HG02840 (cell line): ENCODE measurements at regions not wholly inside any gene's neighbourhood (a gene's known extent, or its start where the extent isn't known, plus 50 kb on each side); places are given as distances from the start of the nearest gene placed in this dataset.

Experiments used
- ATAC-seq: cut with Tn5 transposase; IDR thresholded peaks from one replicate; pipeline ENCODE4 v1.9.1; 2021; ENCODE audit warnings: mild to moderate bottlenecking, moderate library complexity, moderate number of reproducible peaks; ENCODE audit not compliant: unreplicated experiment, low FRiP score

DNA sequence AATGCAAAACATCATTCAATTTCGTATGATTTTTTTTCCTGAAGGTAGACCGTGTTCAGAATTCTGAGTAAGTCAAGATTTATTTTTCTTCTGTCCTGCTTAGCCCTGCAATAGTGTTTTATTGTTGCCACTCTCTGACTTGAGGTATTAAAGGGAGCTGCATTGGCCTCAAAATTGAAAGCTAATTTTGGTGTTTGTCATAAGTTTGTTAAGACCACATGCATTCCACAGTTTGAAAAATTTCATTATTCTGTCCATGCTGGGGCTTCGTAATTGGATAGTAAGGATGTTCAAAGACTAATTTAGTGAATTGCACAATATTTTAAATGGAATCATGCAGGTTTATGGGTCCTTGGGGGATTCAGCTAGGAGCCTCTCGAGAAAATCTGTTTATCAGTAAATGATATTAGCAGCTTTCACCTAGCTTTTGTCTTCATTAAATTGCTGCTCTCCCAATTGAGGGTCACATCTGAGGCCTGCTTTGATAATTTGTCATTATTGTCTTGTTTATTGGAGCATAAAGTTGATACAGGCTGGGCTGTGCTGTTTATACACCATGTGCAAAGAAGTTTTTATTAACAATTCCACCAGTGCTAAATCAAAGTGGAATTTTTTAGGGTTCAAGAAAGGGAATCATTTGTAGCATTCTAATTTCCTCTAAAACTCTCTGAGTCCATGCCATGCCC lies 339.8 kb upstream of the OBI1 start:
- ATAC-seq = no peak

DNA sequence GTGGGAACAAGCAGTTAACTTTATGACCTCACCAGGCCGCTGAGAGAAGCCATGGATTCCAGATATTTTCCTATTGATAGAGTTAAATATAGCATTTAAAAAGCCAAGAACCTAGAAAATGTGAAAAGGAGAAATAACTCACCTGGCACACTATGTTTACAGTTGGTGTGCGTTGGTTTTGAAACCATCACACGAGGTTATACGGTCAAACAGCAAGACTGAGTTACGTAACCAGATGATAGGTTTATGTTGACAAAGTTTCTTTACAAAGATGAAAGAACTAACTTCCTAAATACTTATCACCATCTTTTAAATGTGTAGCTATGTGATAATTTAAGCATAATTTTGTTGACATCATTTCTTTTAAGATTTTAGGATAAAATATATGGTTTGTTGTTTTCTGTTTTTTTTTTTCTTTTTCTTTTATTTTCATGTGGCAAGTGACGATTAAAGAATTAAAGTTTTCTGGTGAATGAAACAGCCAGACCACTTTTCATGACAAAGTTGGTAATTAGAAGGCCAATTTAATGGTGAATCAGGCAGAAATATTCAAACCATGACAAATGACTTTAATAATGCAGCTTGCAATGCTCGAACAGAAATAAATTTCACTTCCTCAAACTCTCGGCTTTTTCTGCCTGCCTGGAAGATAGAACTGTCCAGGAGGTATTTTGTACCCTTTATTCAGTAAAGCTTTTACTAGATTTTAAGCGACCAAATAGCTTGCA lies 339.1 kb upstream of the OBI1 start:
- no peak for ATAC-seq

DNA sequence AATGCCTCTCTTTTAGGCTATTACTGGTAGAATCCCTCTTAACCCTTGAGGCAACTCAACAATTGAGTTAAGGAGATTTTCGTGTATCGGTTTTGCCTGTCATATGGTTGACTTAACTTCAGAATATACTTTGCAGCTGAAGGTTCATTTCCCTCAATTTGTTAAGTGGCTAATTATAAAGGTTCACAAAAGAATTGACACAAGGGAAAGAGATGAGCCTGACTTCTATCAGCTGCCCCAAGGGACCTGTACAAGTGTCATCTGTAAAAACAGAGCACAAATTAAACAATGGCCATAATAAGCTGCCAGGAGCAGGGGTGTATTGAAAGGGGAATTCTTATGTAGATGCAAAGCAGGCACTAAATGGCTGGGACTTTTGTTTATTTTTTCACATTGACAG lies 334.8 kb upstream of the OBI1 start:
- no peak for ATAC-seq

DNA sequence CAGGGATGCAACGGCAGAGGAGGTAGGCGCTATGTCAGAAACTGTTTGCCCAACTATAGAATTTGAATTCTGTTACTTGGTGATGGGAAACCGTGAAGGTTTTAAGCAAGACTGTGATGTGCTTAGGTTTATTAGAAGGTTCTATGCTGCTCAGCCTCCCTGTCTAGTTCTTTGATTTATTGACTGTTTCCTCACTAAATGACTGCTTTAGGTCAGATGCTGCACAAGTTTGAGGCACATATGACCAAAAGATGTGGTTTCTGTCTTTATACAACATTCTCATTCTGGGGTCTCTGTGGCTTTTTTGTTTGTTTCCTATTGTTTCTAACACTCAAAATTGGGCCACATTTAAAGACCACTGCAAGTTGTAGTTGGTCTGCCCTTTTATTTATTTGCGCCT lies 323.0 kb upstream of the OBI1 start:
- no peak for ATAC-seq

DNA sequence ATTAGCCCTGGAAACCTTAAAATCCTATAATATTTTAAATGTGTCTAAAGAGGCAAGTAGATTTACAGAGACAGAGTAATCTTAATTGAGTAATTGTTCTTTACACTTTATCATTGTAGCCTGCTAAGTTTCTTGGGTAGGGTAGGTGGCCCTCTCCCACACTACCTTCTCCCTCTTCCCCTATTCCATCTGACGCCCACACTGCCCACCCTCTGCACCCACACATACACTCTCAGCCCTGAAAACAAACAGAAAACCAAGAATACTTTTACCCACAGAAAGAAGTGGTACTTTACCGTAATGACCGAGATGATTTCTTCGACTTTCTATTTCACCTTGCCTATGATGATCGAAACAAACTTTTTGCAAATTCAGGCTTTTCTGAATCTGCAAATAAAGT lies 320.4 kb upstream of the OBI1 start:
- no peak for ATAC-seq

DNA sequence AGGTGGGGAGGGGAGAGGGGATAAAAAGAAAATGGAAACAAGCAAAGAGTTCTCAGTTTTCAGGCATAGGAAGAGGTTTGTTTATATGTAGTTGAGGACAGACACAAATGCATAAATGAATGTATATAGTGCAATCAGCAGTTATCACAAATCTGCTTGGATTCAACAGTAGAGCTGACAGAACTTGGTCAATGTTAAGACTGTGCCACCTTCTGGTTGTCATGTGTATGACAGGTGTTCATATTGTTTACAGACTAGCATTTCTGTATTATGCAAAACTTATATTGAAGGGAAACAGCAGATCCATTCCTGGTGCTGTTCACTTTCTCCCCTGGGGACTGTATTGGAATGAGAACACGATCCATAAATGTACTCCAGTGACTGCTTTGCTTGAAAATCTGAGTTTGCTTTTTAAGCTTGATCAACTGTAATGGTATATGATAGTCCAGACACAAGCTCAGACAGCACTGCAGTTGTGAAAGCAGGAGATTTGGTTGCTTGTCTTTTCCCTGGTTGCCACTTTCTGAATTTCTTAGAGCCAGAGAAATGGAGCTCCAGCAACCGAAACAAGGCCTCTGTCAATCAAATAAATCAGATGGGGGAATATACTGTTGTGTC lies 319.5 kb upstream of the OBI1 start:
- peak; percentile 93 for ATAC-seq

DNA sequence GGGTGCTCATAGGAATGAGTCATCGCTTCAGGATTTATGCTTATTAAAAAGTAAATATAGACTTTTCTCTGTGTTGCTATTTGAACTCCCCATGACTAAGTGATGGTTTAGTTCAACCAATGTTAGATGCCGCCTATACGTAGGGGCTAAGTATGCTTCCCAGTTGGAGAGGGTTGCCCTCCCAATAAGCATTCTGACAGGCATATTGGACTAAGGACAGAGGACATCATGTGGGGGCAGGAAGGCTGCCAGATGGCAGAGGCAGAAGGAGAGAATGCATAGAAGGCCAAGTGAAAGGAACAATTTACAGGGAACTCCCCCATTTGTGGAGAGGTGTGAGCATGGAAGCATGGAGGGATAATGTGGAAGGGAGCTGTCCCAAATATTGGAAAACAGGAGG lies 318.4 kb upstream of the OBI1 start:
- ATAC-seq = no peak

DNA sequence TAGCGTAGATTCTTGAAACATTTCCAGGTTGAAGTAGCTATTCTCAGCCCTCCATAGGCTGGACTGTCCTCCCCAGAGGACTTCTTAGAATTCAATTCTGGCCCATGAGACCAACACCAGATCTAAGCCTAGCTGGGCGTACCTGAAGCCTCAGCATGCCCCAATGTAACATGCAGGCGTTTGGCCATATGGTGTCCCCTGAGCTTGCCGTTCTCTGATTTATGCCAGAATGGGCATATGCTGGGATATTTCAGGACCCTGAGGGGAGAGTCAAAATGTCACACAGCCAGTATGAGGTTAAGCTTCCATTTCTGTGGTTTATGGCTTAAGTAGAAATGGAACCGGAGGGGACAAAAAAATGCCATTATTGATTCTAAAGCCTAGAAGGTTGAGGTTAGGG lies 317.7 kb upstream of the OBI1 start:
- no peak for ATAC-seq

DNA sequence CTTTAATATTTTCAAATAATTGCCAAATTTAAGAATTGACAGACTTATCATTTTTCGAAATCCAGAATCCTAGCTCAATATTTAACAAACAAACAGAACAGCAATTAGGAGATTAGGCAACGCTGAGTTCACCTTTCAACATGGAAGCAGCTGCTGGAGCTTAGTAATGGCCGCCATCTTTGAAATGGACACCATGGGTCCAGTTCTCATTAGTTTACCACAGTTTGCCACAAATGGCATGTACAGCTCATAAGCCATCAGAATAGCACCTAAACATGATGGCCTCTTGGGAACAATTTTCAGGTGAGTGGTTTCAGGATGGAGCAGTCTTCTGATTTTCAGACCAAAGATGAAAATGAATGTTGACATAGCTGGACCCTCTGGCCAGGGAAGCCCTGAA lies 313.6 kb upstream of the OBI1 start:
- ATAC-seq = no peak

DNA sequence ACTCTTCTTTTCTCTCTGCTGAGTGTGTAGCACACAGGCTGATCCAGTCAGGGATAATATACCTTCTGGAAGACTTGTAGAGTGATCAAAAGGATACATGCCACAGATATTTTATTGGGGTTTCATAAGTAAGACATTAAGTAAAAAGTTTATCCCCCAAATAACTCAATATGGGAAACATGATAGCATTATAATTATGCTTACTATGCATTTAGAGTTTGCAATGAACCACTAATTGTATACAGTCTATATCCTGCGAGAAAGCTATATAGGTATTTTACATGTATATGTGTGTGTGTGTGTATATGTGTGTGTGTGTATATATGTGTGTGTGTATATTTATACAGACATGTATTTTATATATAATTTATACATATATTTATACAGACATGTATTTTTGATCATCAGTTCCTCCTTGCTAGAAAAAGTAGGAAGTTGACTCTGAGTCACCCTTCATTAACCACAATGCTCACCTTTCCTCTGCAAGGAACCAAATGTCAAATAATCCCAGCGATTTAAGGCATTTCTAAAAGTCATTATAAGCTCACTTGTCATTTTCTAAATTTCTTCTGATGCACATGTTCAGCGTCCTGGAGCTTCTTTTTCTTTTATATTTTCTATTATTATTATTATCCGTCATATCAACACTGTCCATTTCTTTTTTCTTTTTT lies 312.5 kb upstream of the OBI1 start:
- ATAC-seq = no peak

DNA sequence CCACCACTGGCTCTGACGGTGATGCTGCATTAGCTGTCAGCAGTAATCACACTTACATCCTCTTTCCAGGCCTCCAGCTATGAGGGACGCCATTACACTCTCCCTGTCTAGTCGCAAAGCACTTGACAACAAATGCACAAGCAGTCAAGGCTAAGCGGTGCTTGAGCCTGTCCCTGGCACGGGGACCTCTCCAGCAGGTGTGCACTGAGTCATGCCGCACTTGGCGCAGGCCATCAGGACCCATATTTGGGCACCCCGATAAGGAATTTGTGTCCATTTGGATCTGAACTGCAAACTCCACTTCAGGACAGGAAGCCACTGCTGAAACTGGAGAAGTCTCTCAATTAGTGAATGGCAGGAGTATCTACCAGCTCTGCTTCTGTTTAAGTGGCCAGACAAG lies 301.9 kb upstream of the OBI1 start:
- no peak for ATAC-seq

DNA sequence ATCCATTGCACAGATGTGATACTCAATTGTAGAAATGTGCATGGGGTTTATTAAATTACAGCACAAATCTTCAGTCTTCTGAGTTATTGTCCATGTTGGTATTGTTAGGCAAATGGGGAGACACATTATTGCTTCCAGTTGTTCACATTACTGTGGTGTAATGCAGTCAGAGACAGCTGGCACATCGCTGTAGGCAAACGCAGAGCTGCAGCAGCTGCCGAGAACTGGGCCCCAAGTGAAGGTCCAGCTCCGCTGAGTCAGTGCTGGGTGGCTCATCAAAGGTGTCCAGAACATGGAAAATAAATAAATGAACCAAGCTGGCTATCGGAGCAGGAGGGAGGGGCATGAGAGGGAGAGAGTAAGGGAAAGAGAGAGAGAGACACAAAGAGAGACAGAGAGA lies 299.1 kb upstream of the OBI1 start:
- ATAC-seq = no peak

DNA sequence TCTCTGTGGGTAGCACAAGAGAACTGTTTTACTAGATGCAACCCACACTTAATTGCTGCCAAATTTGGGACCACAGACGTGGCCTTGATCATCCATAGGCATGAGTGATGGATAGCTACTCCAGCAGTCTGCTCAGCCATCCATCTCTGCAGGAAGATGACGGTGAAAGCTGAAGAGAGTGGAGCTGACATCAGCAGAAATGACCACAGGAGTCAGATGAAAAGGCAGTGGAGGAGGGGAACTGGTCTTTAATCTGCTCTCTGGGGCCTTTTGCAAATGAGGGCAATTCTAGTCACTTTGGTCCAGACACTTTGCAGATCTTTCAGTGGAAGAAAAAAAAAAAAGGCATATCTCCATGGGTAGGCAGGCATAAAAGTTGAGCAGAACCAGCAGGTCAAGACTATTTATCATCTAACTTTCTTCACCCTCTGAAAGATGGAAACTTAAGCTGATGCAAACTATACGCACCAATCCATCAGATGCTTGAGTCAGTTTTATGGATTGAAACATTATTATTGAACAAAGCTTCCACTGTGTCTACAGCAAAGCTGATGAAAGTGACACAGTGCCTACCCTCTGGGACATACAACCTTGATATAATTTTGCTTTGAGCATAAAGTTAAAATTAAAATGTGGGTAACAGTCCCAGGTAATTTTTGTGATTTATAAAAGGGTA lies 281.6 kb upstream of the OBI1 start:
- ATAC-seq = no peak

DNA sequence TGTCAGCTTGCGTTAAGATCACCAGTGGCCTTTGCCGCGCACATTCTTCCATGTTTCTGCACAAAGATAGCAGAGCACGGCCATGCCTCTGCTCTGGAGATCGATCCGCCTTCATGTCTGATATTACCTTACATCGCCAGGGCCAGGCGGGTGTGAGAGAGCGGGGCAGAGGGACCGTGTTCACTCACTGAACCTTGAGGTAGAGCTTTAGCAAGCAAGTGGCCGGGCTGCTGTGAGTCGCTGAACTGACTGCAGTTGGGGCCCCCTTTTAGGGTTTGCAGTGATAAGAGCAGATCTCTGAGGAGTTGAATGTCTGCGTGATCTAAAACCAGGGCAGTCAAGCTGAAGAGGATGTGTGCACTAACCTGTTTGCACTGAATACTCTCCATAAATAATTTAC lies 275.4 kb upstream of the OBI1 start:
- no peak for ATAC-seq

DNA sequence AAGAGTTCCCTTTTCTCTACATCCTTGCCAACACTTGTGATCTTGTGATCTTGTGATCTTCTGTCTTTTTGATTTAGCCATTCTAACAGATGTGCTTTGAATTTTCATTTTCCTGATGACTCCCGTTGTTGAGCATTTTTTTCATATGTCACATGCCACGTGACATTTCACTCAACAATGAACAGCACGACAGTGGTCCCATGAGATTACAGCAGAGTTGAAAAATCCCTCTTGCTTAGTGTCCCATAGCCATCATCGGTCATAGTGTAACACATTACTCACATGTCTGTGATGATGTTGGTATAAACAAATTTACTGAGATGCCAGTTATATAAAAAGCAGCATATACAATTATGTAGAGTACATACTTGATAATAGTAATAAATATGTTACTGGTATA lies 256.1 kb upstream of the OBI1 start:
- no peak for ATAC-seq

DNA sequence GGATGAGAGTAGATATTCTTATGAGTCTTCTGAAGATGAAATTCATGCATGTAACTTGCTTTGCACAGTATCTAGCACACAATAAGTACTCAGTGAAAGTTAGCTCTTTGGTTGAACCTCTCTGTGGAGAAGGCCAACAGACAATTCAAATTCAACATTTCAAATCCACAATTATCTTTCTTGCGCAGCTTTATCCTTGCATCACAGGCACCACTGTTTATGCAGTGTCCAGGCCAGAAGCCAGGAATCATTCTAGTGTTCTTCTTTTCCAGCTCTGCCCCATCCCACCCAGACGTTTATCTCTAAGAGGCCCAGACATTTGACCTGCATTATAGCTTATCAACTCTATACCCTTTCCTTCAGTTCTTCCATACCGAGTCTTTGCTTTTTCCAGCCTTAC lies 254.7 kb upstream of the OBI1 start:
- no peak for ATAC-seq

DNA sequence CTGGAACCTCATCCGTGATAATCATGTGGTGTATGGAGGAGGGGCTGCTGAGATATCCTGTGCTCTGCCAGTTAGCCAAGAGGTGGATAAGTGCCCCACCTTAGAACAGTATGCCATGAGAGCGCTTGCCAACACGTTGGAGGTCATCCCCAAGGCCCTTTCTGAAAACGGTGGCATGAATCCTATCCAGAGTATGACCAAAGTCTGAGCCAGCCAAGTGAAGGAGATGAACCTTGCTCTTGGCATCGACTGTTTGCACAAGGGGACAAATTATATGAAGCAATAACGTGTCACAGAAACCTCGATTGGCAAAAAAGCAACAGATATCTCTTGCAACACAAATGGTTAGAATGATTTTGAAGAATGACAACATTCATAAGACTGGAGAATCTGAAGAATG lies 251.2 kb upstream of the OBI1 start:
- no peak for ATAC-seq

DNA sequence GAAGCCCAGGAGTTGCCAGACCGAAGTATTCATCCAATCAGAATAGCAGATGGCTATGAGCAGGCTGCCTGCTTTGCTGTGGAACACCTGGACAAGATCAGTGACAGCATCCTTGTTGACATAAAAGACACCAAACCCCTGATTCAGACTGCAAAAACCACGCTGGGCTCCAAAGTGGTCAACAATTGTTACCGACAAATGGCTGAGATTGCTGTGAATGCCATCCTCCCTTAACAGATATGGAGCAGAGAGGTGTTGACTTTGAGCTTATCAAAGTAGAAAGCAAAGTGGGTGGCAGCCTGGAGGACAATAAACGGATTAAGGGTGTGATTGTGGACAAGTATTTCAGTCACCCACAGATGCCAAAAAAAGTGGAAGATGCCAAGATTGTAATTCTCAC lies 250.3 kb upstream of the OBI1 start:
- no peak for ATAC-seq

DNA sequence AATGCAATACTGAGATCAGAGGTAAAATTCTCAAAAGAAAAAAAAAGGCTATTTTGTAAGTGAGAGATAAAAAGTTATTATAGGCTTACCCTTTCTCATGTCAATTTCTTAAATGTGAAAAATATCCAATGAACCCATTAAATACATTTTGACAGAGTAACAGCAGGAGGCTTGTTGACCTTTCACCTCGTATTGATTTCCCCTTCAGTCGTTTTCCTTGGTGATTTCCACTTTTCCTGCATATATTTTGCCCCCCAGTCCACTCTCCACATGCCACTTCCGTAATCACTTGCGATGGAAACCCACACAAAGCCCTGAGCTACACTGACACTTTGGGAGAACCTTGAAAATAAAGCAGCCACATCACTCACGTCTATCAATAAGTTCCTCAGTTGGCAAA lies 248.1 kb upstream of the OBI1 start:
- no peak for ATAC-seq

DNA sequence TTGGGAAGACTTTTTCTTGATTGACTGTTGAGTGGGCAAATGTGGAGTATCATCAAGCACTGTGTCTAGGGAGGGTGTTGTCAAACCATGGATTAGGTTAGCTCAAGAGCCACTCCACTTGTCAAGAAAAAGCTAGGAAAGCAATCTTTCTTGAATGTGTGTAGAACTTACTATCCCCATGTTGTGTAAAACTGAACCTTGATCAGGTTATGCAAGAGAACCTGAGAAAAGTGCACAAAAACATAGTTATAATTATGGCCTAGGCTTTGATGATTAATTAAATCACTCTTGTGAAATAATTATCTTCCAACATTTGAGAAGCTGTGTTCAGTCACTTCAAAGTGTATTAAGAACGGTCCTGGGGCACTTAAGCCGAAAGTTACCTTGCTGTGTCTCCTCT lies 238.2 kb upstream of the OBI1 start:
- no peak for ATAC-seq

DNA sequence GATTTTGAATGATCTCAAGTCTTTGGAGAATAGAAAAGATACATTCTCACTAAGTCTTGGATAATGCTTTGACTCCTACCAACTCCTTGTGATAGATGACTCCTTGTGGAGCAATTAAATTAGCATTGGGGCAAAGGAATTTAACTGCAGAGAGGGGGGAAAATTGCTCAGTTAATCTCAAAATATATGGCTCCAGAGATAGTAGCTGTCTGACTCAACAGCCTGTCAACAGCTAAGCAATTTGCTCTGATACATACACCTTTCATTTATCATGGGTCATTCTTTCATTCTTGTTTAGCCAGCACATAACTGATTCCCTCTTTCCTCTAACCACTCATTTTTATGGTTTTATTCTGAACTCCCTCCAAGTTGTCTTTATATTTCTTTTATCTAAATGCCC lies 225.6 kb upstream of the OBI1 start:
- ATAC-seq = no peak
